ENCODE measurements at regions not wholly inside any gene's neighbourhood (a gene's known extent, or its start where the extent isn't known, plus 50 kb on each side); places are given as distances from the start of the nearest gene placed in this dataset.

DNA sequence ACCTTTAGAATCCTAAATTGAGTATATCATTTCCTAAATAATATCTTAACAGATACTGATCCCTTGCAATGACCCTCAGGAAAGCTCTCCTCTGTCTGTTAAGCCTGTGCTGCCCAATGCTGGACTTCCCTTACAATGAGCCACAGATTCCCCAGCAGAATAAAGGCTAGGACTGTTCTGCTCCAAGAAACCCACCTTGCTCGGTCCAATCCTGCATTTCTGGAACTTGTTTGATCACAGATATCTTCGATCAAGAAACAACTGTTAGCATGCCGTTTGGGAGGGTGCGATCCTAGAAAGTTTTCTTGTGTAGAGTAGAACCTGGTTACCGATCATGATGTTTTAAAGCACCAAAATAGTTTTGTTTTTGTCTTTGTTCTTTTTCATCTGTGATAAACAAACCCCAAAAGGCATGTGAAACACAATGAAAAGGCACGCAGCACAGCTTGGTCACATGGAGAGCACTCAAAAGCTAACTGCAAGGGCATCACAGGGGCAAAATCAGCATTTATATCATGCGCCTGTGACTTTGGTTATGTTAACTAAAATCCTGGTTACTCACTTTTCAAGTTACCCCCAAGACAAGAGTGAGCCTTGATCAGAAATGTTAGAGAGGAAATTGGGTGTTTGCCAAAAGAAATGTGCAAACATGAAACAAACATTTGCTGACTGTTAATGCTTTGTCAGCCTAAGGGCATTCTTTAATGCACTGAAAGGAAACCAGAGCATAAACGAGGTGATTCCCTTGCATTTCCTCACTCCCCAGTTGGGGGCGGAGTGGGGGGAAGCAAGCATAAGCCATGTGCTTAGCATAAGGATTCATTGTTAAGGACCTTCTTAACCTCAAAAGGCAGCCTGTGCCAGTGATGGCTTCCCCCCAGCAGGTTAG, 61.9 kb upstream of the ADAMTS16 start:
- no peak overlapping the region for H3K9ac ChIP-seq (replicated peaks; ENCODE audit: extremely low read depth, insufficient read depth, low read length)
- no TSS peak for BruUV-seq (replicated peaks)
- H2AFZ ChIP-seq (ENCODE audit: low read depth, low read length) = no peak overlapping the region
- intact Hi-C loops (cut with micrococcal nuclease) = no loop called here
- CTCF ChIA-PET = no interaction called here
- DNase-seq (ENCODE audit: low read depth, low spot score) (no peak), FAIRE-seq (no peak)
- dilution Hi-C loops (cut with MboI; ENCODE audit: extremely low pct_ligation_motif_present, low sequenced_read_pairs) = no loop called here
- no peaks in the 10 kb centered on the region for H4K20me1 ChIP-seq (replicated peaks; ENCODE audit: control insufficient read depth, extremely low read depth, insufficient read depth, low read length)
- no peaks in the 10 kb centered on the region for H3K36me3 ChIP-seq (ENCODE audit: control insufficient read depth in 2 of 2, extremely low read depth in 1 of 2, insufficient read depth in 2 of 2, low read length in 2 of 2)
- H3K9me3 ChIP-seq (replicated peaks; ENCODE audit: control insufficient read depth, insufficient read depth, low read length) = peaks cover 3% of the 10 kb centered on the region
- POLR2A ChIA-PET = no interaction called here
- H3K79me2 ChIP-seq (ENCODE audit: control insufficient read depth, insufficient read depth, low read length) = no peaks in the 10 kb centered on the region
- H3K4me3 ChIP-seq (replicated peaks in 1 of 3; ENCODE audit: insufficient read depth in 1 of 3, low read depth in 1 of 3, low read length in 3 of 3) = no peak overlapping the region
- TF ChIP-seq, protein P1, sequence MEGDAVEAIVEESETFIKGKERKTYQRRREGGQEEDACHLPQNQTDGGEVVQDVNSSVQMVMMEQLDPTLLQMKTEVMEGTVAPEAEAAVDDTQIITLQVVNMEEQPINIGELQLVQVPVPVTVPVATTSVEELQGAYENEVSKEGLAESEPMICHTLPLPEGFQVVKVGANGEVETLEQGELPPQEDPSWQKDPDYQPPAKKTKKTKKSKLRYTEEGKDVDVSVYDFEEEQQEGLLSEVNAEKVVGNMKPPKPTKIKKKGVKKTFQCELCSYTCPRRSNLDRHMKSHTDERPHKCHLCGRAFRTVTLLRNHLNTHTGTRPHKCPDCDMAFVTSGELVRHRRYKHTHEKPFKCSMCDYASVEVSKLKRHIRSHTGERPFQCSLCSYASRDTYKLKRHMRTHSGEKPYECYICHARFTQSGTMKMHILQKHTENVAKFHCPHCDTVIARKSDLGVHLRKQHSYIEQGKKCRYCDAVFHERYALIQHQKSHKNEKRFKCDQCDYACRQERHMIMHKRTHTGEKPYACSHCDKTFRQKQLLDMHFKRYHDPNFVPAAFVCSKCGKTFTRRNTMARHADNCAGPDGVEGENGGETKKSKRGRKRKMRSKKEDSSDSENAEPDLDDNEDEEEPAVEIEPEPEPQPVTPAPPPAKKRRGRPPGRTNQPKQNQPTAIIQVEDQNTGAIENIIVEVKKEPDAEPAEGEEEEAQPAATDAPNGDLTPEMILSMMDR (IDR thresholded peaks at IDR 0.05; ENCODE audit: extremely low read depth in 1 of 2, insufficient read depth in 1 of 2, low read depth in 1 of 2, low read length in 2 of 2) = no peak
- no peak for TF ChIP-seq MYC (IDR thresholded peaks at IDR 0.05; ENCODE audit: low read depth, low read length)
- no peak for TF ChIP-seq GATA2 (IDR thresholded peaks at IDR 0.05; ENCODE audit: insufficient read depth, insufficient read length, low read depth, low read length)
- no peak for TF ChIP-seq EZH2 (IDR thresholded peaks at IDR 0.05; ENCODE audit: borderline replicate concordance, low read depth, low read length, severe bottlenecking)
- TF ChIP-seq POLR2AphosphoS5 (IDR thresholded peaks at IDR 0.05; ENCODE audit: insufficient read depth, low read depth, low read length) = no peak
- TF ChIP-seq FOS (IDR thresholded peaks at IDR 0.05; ENCODE audit: borderline replicate concordance, insufficient read depth, low read length) = no peak
- TF ChIP-seq, protein P2, sequence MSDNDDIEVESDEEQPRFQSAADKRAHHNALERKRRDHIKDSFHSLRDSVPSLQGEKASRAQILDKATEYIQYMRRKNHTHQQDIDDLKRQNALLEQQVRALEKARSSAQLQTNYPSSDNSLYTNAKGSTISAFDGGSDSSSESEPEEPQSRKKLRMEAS (IDR thresholded peaks at IDR 0.05; ENCODE audit: insufficient read depth, insufficient read length) = no peak
- no peak for TF ChIP-seq JUN (IDR thresholded peaks at IDR 0.05; ENCODE audit: borderline replicate concordance, insufficient read depth, insufficient read length, low read depth)
- TF ChIP-seq POLR2A (IDR thresholded peaks at IDR 0.05; ENCODE audit: low read depth, low read length) = no peak
- no peak overlapping the region for H3K4me2 ChIP-seq (ENCODE audit: insufficient read depth, low read length)
- H3K9me1 ChIP-seq (replicated peaks; ENCODE audit: control insufficient read depth, extremely low read depth, insufficient read depth, low read length) = no peaks in the 10 kb centered on the region
- no peaks in the 10 kb centered on the region for H3K4me1 ChIP-seq (ENCODE audit: control insufficient read depth, extremely low read depth, insufficient read depth, low read length)
- no peak overlapping the region for H3K27ac ChIP-seq (ENCODE audit: insufficient read depth, low read depth, low read length)
- no peaks in the 10 kb centered on the region for H3K27me3 ChIP-seq (ENCODE audit: control insufficient read depth in 2 of 2, insufficient read depth in 2 of 2, low read length in 2 of 2)
